ENCODE measurements at regions not wholly inside any gene's neighbourhood (a gene's known extent, or its start where the extent isn't known, plus 50 kb on each side); places are given as distances from the start of the nearest gene placed in this dataset.

GRCh38 chr3:104537323-104537722, 829.4 kb upstream of the ALCAM start:
- DNase-seq: no peak

- no peak for DNase-seq
Measured at GRCh38 chr3:104546301-104546700, 820.4 kb upstream of the ALCAM start.

- no peak for DNase-seq
Measured at GRCh38 chr3:104547031-104547430, 819.7 kb upstream of the ALCAM start.

- no peak for DNase-seq
Measured at GRCh38 chr3:104548401-104548800, 818.3 kb upstream of the ALCAM start.

- no peak for DNase-seq
Measured at GRCh38 chr3:104549099-104549714, 817.5 kb upstream of the ALCAM start.

- DNase-seq: no peak
Measured at GRCh38 chr3:104553121-104553520, 813.6 kb upstream of the ALCAM start.

GRCh38 chr3:104554425-104554824, 812.3 kb upstream of the ALCAM start:
- DNase-seq: no peak

GRCh38 chr3:104555728-104556127, 811.0 kb upstream of the ALCAM start:
- DNase-seq: no peak

- no peak for DNase-seq
Measured at GRCh38 chr3:104556372-104557078, 810.2 kb upstream of the ALCAM start.

GRCh38 chr3:104561324-104561723, 805.4 kb upstream of the ALCAM start:
- no peak for DNase-seq

- peak; percentile 63 for DNase-seq
Measured at GRCh38 chr3:104564045-104564643, 802.6 kb upstream of the ALCAM start.

- no peak for DNase-seq
Measured at GRCh38 chr3:104566054-104566453, 800.7 kb upstream of the ALCAM start.

GRCh38 chr3:104575634-104576033, 791.1 kb upstream of the ALCAM start:
- DNase-seq: no peak

GRCh38 chr3:104578558-104578957, 788.2 kb upstream of the ALCAM start:
- DNase-seq: no peak

GRCh38 chr3:104582092-104582491, 784.6 kb upstream of the ALCAM start:
- DNase-seq: no peak

- DNase-seq: no peak
Measured at GRCh38 chr3:104584682-104585081, 782.0 kb upstream of the ALCAM start.

- DNase-seq: no peak
Measured at GRCh38 chr3:104586344-104586743, 780.4 kb upstream of the ALCAM start.

GRCh38 chr3:104588442-104588841, 778.3 kb upstream of the ALCAM start:
- DNase-seq: no peak

- DNase-seq: no peak
Measured at GRCh38 chr3:104591776-104592175, 774.9 kb upstream of the ALCAM start.

GRCh38 chr3:104594491-104594890, 772.2 kb upstream of the ALCAM start:
- no peak for DNase-seq

GRCh38 chr3:104596054-104596453, 770.7 kb upstream of the ALCAM start:
- DNase-seq: no peak

- DNase-seq: no peak
Measured at GRCh38 chr3:104596551-104596950, 770.2 kb upstream of the ALCAM start.

GRCh38 chr3:104598848-104599511, 767.7 kb upstream of the ALCAM start:
- no peak for DNase-seq

All from activated naive CD4-positive, alpha-beta T cell treated with Interleukin-2 at 50 U/mL for 16 hours (primary cell).